ENCODE measurements at regions not wholly inside any gene's neighbourhood (a gene's known extent, or its start where the extent isn't known, plus 50 kb on each side); places are given as distances from the start of the nearest gene placed in this dataset.

- Histone ChIP-seq H3K9ac (ENCODE audit: insufficient read depth, low read length) (no peak overlapping the region), H3K4me3 (replicated peaks in 1 of 4; ENCODE audit: control extremely low read depth in 1 of 4, insufficient read depth in 1 of 4, low read depth in 3 of 4, low read length in 4 of 4) (no peak overlapping the region), H3K27ac (ENCODE audit: insufficient read depth, low read length) (no peak overlapping the region), H3K79me2 (ENCODE audit: control insufficient read depth, insufficient read depth, low read length) (peaks cover 2% of the 10 kb centered on the region), H4K20me1 (ENCODE audit: control insufficient read depth, extremely low read depth, insufficient read depth, low read length) (no peaks in the 10 kb centered on the region), H3K9me3 (ENCODE audit: control insufficient read depth, insufficient read depth, low read depth, low read length) (no peaks in the 10 kb centered on the region), H3K4me2 (ENCODE audit: extremely low read depth, insufficient read depth, low read length) (no peak overlapping the region), H2AFZ (ENCODE audit: low read length) (no peak overlapping the region), H3K4me1 (ENCODE audit: control insufficient read depth, extremely low read depth, insufficient read depth, low read length) (no peaks in the 10 kb centered on the region), H3K36me3 (ENCODE audit: control insufficient read depth, insufficient read depth, low read length) (no peaks in the 10 kb centered on the region), H3K27me3 (ENCODE audit: control insufficient read depth, insufficient read depth, low read length) (no peaks in the 10 kb centered on the region)
- no peak for TF ChIP-seq CTCF (conservative IDR thresholded peaks at IDR 0.05 in 1 of 2, IDR thresholded peaks at IDR 0.05 in 1 of 2; ENCODE audit: low read depth in 1 of 2, low read length in 2 of 2)
- TF ChIP-seq EZH2 (IDR thresholded peaks at IDR 0.05; ENCODE audit: low read length, missing control alignments) = no peak
- DNase-seq (ENCODE audit: low read depth in 2 of 2) = no peak
Observed at GRCh38 chr19:7408251-7408650, 59.5 kb downstream of the ARHGEF18 start.

- H3K9ac ChIP-seq (ENCODE audit: insufficient read depth, low read length) = no peak overlapping the region
- H3K9me3 ChIP-seq (ENCODE audit: control insufficient read depth, insufficient read depth, low read depth, low read length) = no peaks in the 10 kb centered on the region
- DNase-seq (ENCODE audit: low read depth in 2 of 2) = no peak
- TF ChIP-seq EZH2 (IDR thresholded peaks at IDR 0.05; ENCODE audit: low read length, missing control alignments) (no peak), CTCF (conservative IDR thresholded peaks at IDR 0.05 in 1 of 2, IDR thresholded peaks at IDR 0.05 in 1 of 2; ENCODE audit: low read depth in 1 of 2, low read length in 2 of 2) (no peak)
- no peaks in the 10 kb centered on the region for H3K27me3 ChIP-seq (ENCODE audit: control insufficient read depth, insufficient read depth, low read length)
- H4K20me1 ChIP-seq (ENCODE audit: control insufficient read depth, extremely low read depth, insufficient read depth, low read length) = no peaks in the 10 kb centered on the region
- H3K4me2 ChIP-seq (ENCODE audit: extremely low read depth, insufficient read depth, low read length) = no peak overlapping the region
- no peak overlapping the region for H2AFZ ChIP-seq (ENCODE audit: low read length)
- H3K27ac ChIP-seq (ENCODE audit: insufficient read depth, low read length) = no peak overlapping the region
- H3K79me2 ChIP-seq (ENCODE audit: control insufficient read depth, insufficient read depth, low read length) = no peaks in the 10 kb centered on the region
- no peaks in the 10 kb centered on the region for H3K4me1 ChIP-seq (ENCODE audit: control insufficient read depth, extremely low read depth, insufficient read depth, low read length)
- H3K36me3 ChIP-seq (ENCODE audit: control insufficient read depth, insufficient read depth, low read length) = no peaks in the 10 kb centered on the region
- no peak overlapping the region for H3K4me3 ChIP-seq (replicated peaks in 1 of 4; ENCODE audit: control extremely low read depth in 1 of 4, insufficient read depth in 1 of 4, low read depth in 3 of 4, low read length in 4 of 4)
Observed at GRCh38 chr19:7410946-7411345, 62.2 kb downstream of the ARHGEF18 start.

DNA sequence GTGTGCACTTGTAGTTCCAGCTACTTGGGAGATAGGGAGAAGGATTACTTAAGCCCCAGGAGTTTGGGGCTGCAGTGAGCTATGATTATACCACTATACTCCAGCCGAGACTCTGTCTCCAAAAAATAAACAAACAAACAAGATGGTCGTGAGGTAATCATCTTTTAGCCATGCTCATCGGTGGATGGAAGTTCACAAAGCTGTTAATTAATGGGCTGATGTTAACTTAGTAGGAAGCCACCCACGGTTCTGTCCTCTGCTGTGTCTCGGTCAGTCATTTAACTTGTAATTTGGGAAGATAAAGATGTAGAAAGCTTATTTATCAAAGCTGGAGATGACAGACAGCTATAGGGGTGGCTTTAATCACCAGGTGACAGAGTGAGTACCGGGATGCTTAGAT lies 64.9 kb downstream of the ARHGEF18 start:
- Histone ChIP-seq H3K4me2 (ENCODE audit: extremely low read depth, insufficient read depth, low read length) (no peak overlapping the region), H3K27ac (ENCODE audit: insufficient read depth, low read length) (no peak overlapping the region), H3K79me2 (ENCODE audit: control insufficient read depth, insufficient read depth, low read length) (peaks cover 1% of the 10 kb centered on the region), H3K27me3 (ENCODE audit: control insufficient read depth, insufficient read depth, low read length) (no peaks in the 10 kb centered on the region), H3K4me3 (replicated peaks in 1 of 4; ENCODE audit: control extremely low read depth in 1 of 4, insufficient read depth in 1 of 4, low read depth in 3 of 4, low read length in 4 of 4) (no peak overlapping the region), H3K36me3 (ENCODE audit: control insufficient read depth, insufficient read depth, low read length) (no peaks in the 10 kb centered on the region), H3K9ac (ENCODE audit: insufficient read depth, low read length) (no peak overlapping the region), H3K9me3 (ENCODE audit: control insufficient read depth, insufficient read depth, low read depth, low read length) (no peaks in the 10 kb centered on the region), H4K20me1 (ENCODE audit: control insufficient read depth, extremely low read depth, insufficient read depth, low read length) (no peaks in the 10 kb centered on the region), H3K4me1 (ENCODE audit: control insufficient read depth, extremely low read depth, insufficient read depth, low read length) (no peaks in the 10 kb centered on the region), H2AFZ (ENCODE audit: low read length) (no peak overlapping the region)
- TF ChIP-seq EZH2 (IDR thresholded peaks at IDR 0.05; ENCODE audit: low read length, missing control alignments) (no peak), CTCF (conservative IDR thresholded peaks at IDR 0.05 in 1 of 2, IDR thresholded peaks at IDR 0.05 in 1 of 2; ENCODE audit: low read depth in 1 of 2, low read length in 2 of 2) (no peak)
- DNase-seq (ENCODE audit: low read depth in 2 of 2) = no peak
